ENCODE measurements at regions not wholly inside any gene's neighbourhood (a gene's known extent, or its start where the extent isn't known, plus 50 kb on each side); places are given as distances from the start of the nearest gene placed in this dataset.
"Not testable (repeated sequence)": the region's sequence is repeated elsewhere in the genome, so short reads cannot be mapped to it uniquely, and the experiment has no call there.

DNA sequence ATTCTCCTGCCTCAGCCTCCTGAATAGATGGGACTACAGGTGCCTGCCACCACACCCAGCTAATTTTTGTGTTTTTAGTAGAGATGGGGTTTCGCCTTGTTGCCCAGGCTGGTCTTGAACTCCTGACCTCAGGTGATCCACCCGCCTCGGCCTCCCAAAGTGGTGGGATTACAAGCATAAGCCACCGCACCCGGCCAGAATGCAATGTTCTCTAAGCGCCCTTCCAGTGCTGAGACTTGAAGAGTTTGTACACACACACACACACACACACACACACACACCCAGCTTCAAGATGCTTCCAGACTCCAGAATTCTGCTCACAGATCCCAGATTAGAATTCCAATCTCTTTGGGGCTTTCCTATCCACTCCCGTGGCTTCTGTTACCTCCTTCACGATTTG lies 227.1 kb downstream of the FOXD2 start:
- H2BK15ac ChIP-seq (ENCODE audit: low read depth, poor library complexity, severe bottlenecking); H4K91ac ChIP-seq (ENCODE audit: low read length); H3K4me2 ChIP-seq (ENCODE audit: low read length, poor library complexity, severe bottlenecking); H3K4me3 ChIP-seq (ENCODE audit: insufficient read depth in 1 of 2, low read depth in 1 of 2, low read length in 2 of 2); H3K4me1 ChIP-seq (ENCODE audit: control insufficient read depth, insufficient read depth, low read depth, low read length); H2BK120ac ChIP-seq (ENCODE audit: low read depth, low read length); H3K9ac ChIP-seq (ENCODE audit: low read length); H2BK12ac ChIP-seq (ENCODE audit: low read length in 2 of 2); DNase-seq; H3K79me1 ChIP-seq (replicated peaks; ENCODE audit: low read length, poor library complexity, severe bottlenecking); H3K14ac ChIP-seq (ENCODE audit: low read length in 2 of 2); H3K23ac ChIP-seq (ENCODE audit: low read length in 2 of 2); H3K4ac ChIP-seq (ENCODE audit: low read depth in 1 of 2, low read length in 2 of 2); H3K18ac ChIP-seq (ENCODE audit: low read depth in 1 of 2, low read length in 2 of 2); H3K9me3 ChIP-seq (ENCODE audit: control insufficient read depth, low read length); H3K36me3 ChIP-seq (ENCODE audit: control insufficient read depth in 1 of 2, insufficient read depth in 2 of 2, low read depth in 1 of 2, low read length in 2 of 2); H4K8ac ChIP-seq (ENCODE audit: low read length); H2BK5ac ChIP-seq (ENCODE audit: low read depth, low read length, poor library complexity, severe bottlenecking); H3K27ac ChIP-seq (ENCODE audit: low read length, poor library complexity, severe bottlenecking); H2AFZ ChIP-seq (ENCODE audit: low read depth, low read length); H2AK5ac ChIP-seq (ENCODE audit: low read length, severe bottlenecking): not testable (repeated sequence)
- peaks cover 0 to 13% of the 10 kb centered on the region in 2 experiments for H3K27me3 ChIP-seq (ENCODE audit: control insufficient read depth in 1 of 2, insufficient read depth in 1 of 2, low read length in 2 of 2)
- WGBS = 86% methylated on average over 8 of the region's 8 CpGs

DNA sequence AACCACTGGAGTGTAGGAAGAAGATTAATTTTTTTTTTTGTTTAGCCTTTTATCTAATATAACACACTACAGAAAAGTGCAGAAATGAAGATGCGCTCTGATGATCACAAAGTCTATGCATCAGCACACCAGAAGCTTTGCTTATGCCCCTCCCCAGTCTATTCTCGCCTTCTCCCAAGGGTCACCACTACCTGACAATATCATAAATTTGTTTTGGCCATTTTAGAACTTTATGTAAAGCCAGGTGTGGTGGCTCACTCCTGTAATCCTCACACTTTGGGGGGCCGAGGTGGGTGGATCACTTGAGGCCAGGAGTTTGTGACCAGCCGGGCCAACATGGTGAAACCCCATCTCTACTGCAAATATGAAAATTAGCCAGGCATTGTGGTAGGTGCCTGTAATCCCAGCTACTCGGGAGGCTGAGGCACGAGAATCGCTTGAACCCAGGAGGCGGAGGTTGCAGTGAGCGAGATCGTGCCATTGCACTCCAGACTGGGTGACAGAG lies 231.3 kb downstream of the FOXD2 start:
- 90% methylated on average over 7 of the region's 10 CpGs for WGBS
- H3K23ac ChIP-seq (ENCODE audit: low read length in 2 of 2) = no peak overlapping the region

DNA sequence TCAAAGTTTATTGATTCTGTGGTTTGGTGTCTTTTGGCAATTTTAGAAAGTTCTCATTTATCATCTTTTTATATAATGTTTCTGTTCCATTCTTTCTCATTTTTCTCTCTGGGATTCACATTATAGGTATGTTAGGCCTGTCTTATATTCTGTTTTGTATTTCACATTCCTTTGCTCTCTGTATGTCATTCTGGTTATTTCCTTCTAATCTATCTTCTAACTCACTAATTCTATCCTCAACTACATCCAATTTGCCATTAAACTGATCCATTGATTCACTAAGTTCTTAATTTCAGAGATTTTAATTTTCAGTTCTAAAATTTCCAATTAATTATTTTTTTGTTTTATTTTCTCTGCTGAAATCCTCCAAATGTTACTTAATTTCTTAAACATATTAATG lies 234.8 kb downstream of the FOXD2 start:
- H3K18ac ChIP-seq (ENCODE audit: low read depth in 1 of 2, low read length in 2 of 2) = no peak overlapping the region
- H4K91ac ChIP-seq (ENCODE audit: low read length) = no peak overlapping the region
- H2BK5ac ChIP-seq (ENCODE audit: low read depth, low read length, poor library complexity, severe bottlenecking) = no peak overlapping the region
- no peak overlapping the region for H2AFZ ChIP-seq (ENCODE audit: low read depth, low read length)
- no peak overlapping the region for H2AK5ac ChIP-seq (ENCODE audit: low read length, severe bottlenecking)
- no peaks in the 10 kb centered on the region for H3K79me1 ChIP-seq (replicated peaks; ENCODE audit: low read length, poor library complexity, severe bottlenecking)
- H3K4ac ChIP-seq (ENCODE audit: low read depth in 1 of 2, low read length in 2 of 2) = no peak overlapping the region
- H3K9me3 ChIP-seq (ENCODE audit: control insufficient read depth, low read length) = no peaks in the 10 kb centered on the region
- peaks cover 0 to 11% of the 10 kb centered on the region in 2 experiments for H3K27me3 ChIP-seq (ENCODE audit: control insufficient read depth in 1 of 2, insufficient read depth in 1 of 2, low read length in 2 of 2)
- H2BK15ac ChIP-seq (ENCODE audit: low read depth, poor library complexity, severe bottlenecking) = no peak overlapping the region
- no peak overlapping the region for H2BK12ac ChIP-seq (ENCODE audit: low read length in 2 of 2)
- no peak overlapping the region for H3K4me3 ChIP-seq (ENCODE audit: insufficient read depth in 1 of 2, low read depth in 1 of 2, low read length in 2 of 2)
- no peak overlapping the region for H4K8ac ChIP-seq (ENCODE audit: low read length)
- H3K36me3 ChIP-seq (ENCODE audit: control insufficient read depth in 1 of 2, insufficient read depth in 2 of 2, low read depth in 1 of 2, low read length in 2 of 2) = no peaks in the 10 kb centered on the region
- H3K23ac ChIP-seq (ENCODE audit: low read length in 2 of 2) = no peak overlapping the region
- H3K14ac ChIP-seq (ENCODE audit: low read length in 2 of 2) = no peak overlapping the region
- H3K9ac ChIP-seq (ENCODE audit: low read length) = no peak overlapping the region
- no peak overlapping the region for H3K4me2 ChIP-seq (ENCODE audit: low read length, poor library complexity, severe bottlenecking)
- H3K27ac ChIP-seq (ENCODE audit: low read length, poor library complexity, severe bottlenecking) = no peak overlapping the region
- no peaks in the 10 kb centered on the region for H3K4me1 ChIP-seq (ENCODE audit: control insufficient read depth, insufficient read depth, low read depth, low read length)
- H2BK120ac ChIP-seq (ENCODE audit: low read depth, low read length) = no peak overlapping the region
- no peak for DNase-seq

More for the DNA sequence above, 231.3 kb downstream of the FOXD2 start:
- Histone ChIP-seq H3K4me3 (ENCODE audit: insufficient read depth in 1 of 2, low read depth in 1 of 2, low read length in 2 of 2) (no peak overlapping the region), H3K27me3 (ENCODE audit: control insufficient read depth in 1 of 2, insufficient read depth in 1 of 2, low read length in 2 of 2) (peaks cover 0 to 8% of the 10 kb centered on the region in 2 experiments), H3K18ac (ENCODE audit: low read depth in 1 of 2, low read length in 2 of 2) (no peak overlapping the region), H3K9ac (ENCODE audit: low read length) (no peak overlapping the region), H3K36me3 (ENCODE audit: control insufficient read depth in 1 of 2, insufficient read depth in 2 of 2, low read depth in 1 of 2, low read length in 2 of 2) (no peaks in the 10 kb centered on the region), H2AFZ (ENCODE audit: low read depth, low read length) (no peak overlapping the region), H3K4ac (ENCODE audit: low read depth in 1 of 2, low read length in 2 of 2) (no peak overlapping the region), H3K9me3 (ENCODE audit: control insufficient read depth, low read length) (no peaks in the 10 kb centered on the region), H3K27ac (ENCODE audit: low read length, poor library complexity, severe bottlenecking) (no peak overlapping the region), H3K79me1 (replicated peaks; ENCODE audit: low read length, poor library complexity, severe bottlenecking) (no peaks in the 10 kb centered on the region), H3K4me1 (ENCODE audit: control insufficient read depth, insufficient read depth, low read depth, low read length) (no peaks in the 10 kb centered on the region), H4K8ac (ENCODE audit: low read length) (no peak overlapping the region), H2AK5ac (ENCODE audit: low read length, severe bottlenecking) (no peak overlapping the region), H2BK12ac (ENCODE audit: low read length in 2 of 2) (no peak overlapping the region), H3K14ac (ENCODE audit: low read length in 2 of 2) (no peak overlapping the region), H2BK120ac (ENCODE audit: low read depth, low read length) (no peak overlapping the region), H2BK15ac (ENCODE audit: low read depth, poor library complexity, severe bottlenecking) (no peak overlapping the region), H2BK5ac (ENCODE audit: low read depth, low read length, poor library complexity, severe bottlenecking) (no peak overlapping the region), H3K4me2 (ENCODE audit: low read length, poor library complexity, severe bottlenecking) (no peak overlapping the region), H4K91ac (ENCODE audit: low read length) (no peak overlapping the region)
- DNase-seq = no peak

DNA sequence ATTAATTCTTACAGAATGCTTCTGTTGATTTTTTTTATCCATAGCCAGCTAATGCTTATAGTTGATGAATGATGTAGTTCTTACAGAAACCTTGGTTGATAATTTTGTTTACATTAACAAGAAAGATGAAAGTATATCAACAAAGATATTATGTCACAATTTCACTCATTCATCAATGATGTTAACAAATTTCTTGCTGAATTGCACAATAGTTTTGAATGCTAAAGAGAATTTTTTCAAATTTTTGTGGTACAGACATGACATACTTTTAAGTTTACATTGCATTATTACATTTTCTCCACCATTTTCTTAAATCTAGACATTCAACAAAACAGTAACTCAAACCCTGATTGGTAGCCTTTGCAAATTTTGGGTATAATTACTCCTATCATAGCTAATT lies 236.3 kb downstream of the FOXD2 start:
- DNase-seq = no peak
- Histone ChIP-seq H3K4me3 (ENCODE audit: insufficient read depth in 1 of 2, low read depth in 1 of 2, low read length in 2 of 2) (no peak overlapping the region), H2AK5ac (ENCODE audit: low read length, severe bottlenecking) (no peak overlapping the region), H3K23ac (ENCODE audit: low read length in 2 of 2) (no peak overlapping the region), H2BK15ac (ENCODE audit: low read depth, poor library complexity, severe bottlenecking) (no peak overlapping the region), H3K36me3 (ENCODE audit: control insufficient read depth in 1 of 2, insufficient read depth in 2 of 2, low read depth in 1 of 2, low read length in 2 of 2) (no peaks in the 10 kb centered on the region), H3K4me1 (ENCODE audit: control insufficient read depth, insufficient read depth, low read depth, low read length) (no peaks in the 10 kb centered on the region), H3K4ac (ENCODE audit: low read depth in 1 of 2, low read length in 2 of 2) (no peak overlapping the region), H3K27me3 (ENCODE audit: control insufficient read depth in 1 of 2, insufficient read depth in 1 of 2, low read length in 2 of 2) (peaks cover 0 to 3% of the 10 kb centered on the region in 2 experiments), H3K79me1 (replicated peaks; ENCODE audit: low read length, poor library complexity, severe bottlenecking) (no peaks in the 10 kb centered on the region), H4K91ac (ENCODE audit: low read length) (no peak overlapping the region), H2BK120ac (ENCODE audit: low read depth, low read length) (no peak overlapping the region), H3K14ac (ENCODE audit: low read length in 2 of 2) (no peak overlapping the region), H3K27ac (ENCODE audit: low read length, poor library complexity, severe bottlenecking) (no peak overlapping the region), H3K9ac (ENCODE audit: low read length) (no peak overlapping the region), H2AFZ (ENCODE audit: low read depth, low read length) (no peak overlapping the region), H4K8ac (ENCODE audit: low read length) (no peak overlapping the region), H3K9me3 (ENCODE audit: control insufficient read depth, low read length) (no peaks in the 10 kb centered on the region), H2BK12ac (ENCODE audit: low read length in 2 of 2) (no peak overlapping the region), H3K18ac (ENCODE audit: low read depth in 1 of 2, low read length in 2 of 2) (no peak overlapping the region), H3K4me2 (ENCODE audit: low read length, poor library complexity, severe bottlenecking) (no peak overlapping the region), H2BK5ac (ENCODE audit: low read depth, low read length, poor library complexity, severe bottlenecking) (no peak overlapping the region)

All from mesenchymal stem cell (in vitro differentiated cells and primary cell).